Stimulated activated naive B cell treated with anti-CD40 and anti-IgM and Interleukin-4, amounts not matched to agents 10 μg/mL and 1 μg/mL and 100 μg/mL, for 72 hours (primary cell): ENCODE measurements at regions not wholly inside any gene's neighbourhood (a gene's known extent, or its start where the extent isn't known, plus 50 kb on each side); places are given as distances from the start of the nearest gene placed in this dataset.

Source experiments
- ATAC-seq, 2 donors: fragments of 150-1000 bp; cut with Tn5 transposase; replicated peaks; 2 replicates each; pipeline ENCODE4 v1.10.0; 2021; ENCODE audit warnings: moderate library complexity in 1 of 2
- DNase-seq: peaks from one replicate; pipeline ENCODE4 v3.0.0; 2021
- H3K27ac Mint-ChIP-seq: one replicate; pipeline ENCODE4 v1.8.0; 2022; ENCODE audit warnings: mild to moderate bottlenecking, mixed read lengths
- H3K27me3 Mint-ChIP-seq, 2 donors: one replicate each; pipeline ENCODE4 v1.8.0; 2022; ENCODE audit warnings: mixed read lengths in 2 of 2
- H3K36me3 Mint-ChIP-seq, 2 donors: one replicate each; pipeline ENCODE4 v1.8.0; 2022; ENCODE audit warnings: mixed read lengths in 2 of 2, mild to moderate bottlenecking in 1 of 2
- H3K4me1 Mint-ChIP-seq, 2 donors: one replicate each; pipeline ENCODE4 v1.8.0; 2022; ENCODE audit warnings: mixed read lengths in 2 of 2, mild to moderate bottlenecking in 1 of 2
- H3K4me3 Mint-ChIP-seq, 2 donors: one replicate each; pipeline ENCODE4 v1.8.0; 2022; ENCODE audit warnings: mild to moderate bottlenecking in 2 of 2, mixed read lengths in 2 of 2, moderate library complexity in 1 of 2
- H3K9me3 Mint-ChIP-seq, 2 donors: one replicate each; pipeline ENCODE4 v1.8.0; 2022; ENCODE audit warnings: mixed read lengths in 2 of 2, mild to moderate bottlenecking in 1 of 2

DNA sequence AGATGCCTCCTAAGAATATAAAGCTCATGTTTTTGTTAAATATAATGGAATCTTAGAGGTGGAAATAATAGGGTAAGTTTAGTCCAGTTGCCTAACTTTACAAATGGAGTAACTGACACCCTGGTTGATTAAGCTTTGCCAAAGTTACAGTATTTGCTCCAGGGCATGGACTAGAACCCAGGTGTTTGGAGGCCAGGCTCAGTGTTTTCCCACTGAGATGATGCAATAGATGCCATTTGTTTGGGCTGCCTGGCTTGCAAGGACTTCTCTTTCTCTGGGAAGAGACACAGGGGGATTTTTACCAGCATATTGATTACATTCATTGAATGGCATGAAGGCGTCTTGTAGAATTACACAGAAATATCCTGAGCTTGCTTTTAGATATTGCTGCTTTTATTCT is 397.8 kb downstream of the SLC4A3 start:
- H3K4me3 Mint-ChIP-seq: no peak overlapping the region
- H3K36me3 Mint-ChIP-seq: no peaks in the 10 kb centered on the region
- H3K9me3 Mint-ChIP-seq: peaks cover 0 to 5% of the 10 kb centered on the region in 2 donors
- ATAC-seq: no peak
- DNase-seq: no peak
- no peaks in the 10 kb centered on the region for H3K27me3 Mint-ChIP-seq
- H3K4me1 Mint-ChIP-seq: no peaks in the 10 kb centered on the region
- H3K27ac Mint-ChIP-seq: no peak overlapping the region

DNA sequence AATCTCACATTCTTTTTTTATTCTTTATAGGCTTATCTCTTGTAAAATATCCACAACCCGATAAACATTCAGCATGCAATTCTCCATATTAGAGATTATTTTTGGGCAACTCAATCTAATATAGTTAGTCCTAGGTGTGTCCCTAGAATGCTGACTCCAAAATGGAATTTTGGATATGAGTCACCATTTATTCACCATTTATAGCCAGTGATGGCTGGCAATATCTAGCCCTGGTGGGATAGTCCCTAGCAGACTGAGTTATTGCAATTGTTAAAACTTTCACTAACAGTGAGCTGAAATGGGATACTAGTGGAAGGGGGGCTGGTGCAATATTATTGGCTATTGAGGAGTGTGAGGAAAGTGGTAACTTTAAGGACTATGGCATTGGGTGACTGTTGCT is 401.6 kb downstream of the SLC4A3 start:
- no peak for ATAC-seq
- DNase-seq: no peak
- H3K9me3 Mint-ChIP-seq: peaks cover 0 to 5% of the 10 kb centered on the region in 2 donors
- no peaks in the 10 kb centered on the region for H3K4me1 Mint-ChIP-seq
- H3K27ac Mint-ChIP-seq: no peak overlapping the region
- H3K4me3 Mint-ChIP-seq: no peak overlapping the region
- no peaks in the 10 kb centered on the region for H3K27me3 Mint-ChIP-seq
- H3K36me3 Mint-ChIP-seq: no peaks in the 10 kb centered on the region

DNA sequence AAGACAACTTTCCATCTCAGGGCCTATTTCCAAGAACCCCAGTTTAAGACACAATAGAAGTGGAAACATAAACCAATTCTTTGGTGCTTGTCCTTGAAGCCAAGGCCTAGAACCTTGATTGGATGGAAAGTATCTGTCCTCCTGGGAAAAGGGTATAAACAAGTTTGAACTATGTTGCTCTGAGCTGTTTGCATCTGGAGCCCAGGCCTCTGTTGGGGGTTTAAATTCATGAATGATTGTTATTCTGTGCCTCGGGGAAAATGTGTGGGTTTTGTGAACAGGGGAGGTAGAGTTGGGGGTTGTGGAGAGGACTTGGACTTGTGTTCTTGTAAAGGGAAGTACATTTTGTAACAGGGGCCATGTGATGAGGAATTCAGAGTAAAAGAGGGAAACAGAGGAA is 406.1 kb downstream of the SLC4A3 start:
- H3K36me3 Mint-ChIP-seq: no peaks in the 10 kb centered on the region
- DNase-seq (no peak), ATAC-seq (no peak)
- no peak overlapping the region for H3K27ac Mint-ChIP-seq
- H3K4me1 Mint-ChIP-seq: no peaks in the 10 kb centered on the region
- no peaks in the 10 kb centered on the region for H3K27me3 Mint-ChIP-seq
- no peak overlapping the region for H3K4me3 Mint-ChIP-seq
- H3K9me3 Mint-ChIP-seq: peaks cover 0 to 5% of the 10 kb centered on the region in 2 donors

DNA sequence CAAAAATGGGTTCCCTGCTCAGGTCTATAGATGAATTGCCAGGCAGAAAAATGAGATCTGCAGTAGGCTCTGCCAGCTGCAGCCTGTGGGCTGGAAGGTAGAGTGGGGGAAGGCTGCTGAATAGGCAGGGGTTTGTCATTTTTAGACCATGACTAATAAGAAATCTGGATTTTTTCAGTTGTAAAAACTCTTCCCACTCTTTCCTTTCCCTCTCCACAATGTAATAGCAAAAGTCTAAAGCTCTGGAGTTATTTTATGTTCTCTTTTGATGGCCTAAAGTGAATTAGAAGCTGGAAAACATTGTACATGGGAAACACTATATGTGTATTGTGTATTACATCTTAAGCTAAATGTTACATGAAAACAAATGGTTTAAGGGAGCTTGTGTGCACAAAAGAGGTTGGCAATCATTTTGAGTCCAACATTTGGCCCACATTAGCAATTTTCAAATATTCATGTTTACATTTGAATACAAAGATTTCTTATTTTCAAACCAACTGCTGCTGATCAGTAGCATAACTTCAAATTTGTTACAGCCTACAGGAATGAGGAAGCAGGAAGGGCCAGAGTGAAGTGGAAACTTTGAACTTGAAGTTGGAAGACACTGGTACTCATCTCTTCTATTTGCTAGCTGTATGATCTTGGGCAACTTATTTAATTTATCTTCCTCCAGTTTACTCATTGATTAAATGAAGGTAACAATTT is 407.1 kb downstream of the SLC4A3 start:
- H3K27me3 Mint-ChIP-seq: no peaks in the 10 kb centered on the region
- H3K4me3 Mint-ChIP-seq: no peak overlapping the region
- H3K4me1 Mint-ChIP-seq: no peaks in the 10 kb centered on the region
- DNase-seq (no peak), ATAC-seq (no peak)
- no peaks in the 10 kb centered on the region for H3K36me3 Mint-ChIP-seq
- H3K27ac Mint-ChIP-seq: no peak overlapping the region
- H3K9me3 Mint-ChIP-seq: peaks cover 0 to 5% of the 10 kb centered on the region in 2 donors

DNA sequence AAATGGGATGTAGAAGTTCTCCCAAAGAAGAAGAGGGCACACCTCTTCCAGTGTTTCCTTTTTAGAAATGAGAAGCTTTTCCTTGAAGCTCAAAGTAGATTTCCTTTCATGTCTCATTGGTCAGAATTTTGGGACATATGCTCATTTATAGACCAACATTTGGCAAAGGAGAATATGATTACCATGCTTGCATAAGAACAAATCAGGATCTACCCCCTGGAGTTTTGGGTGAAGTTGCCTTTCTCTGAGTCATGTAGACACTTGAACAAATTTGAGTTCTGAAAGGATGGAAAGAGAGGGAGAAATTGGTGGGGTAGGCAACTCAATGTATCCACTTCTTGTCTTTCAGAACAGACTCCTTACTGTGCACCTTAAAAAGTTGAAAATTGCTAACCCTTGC is 409.0 kb downstream of the SLC4A3 start:
- no peak overlapping the region for H3K27ac Mint-ChIP-seq
- H3K36me3 Mint-ChIP-seq: no peaks in the 10 kb centered on the region
- no peak for DNase-seq
- no peak for ATAC-seq
- H3K9me3 Mint-ChIP-seq: peaks cover 0 to 1% of the 10 kb centered on the region in 2 donors
- no peak overlapping the region for H3K4me3 Mint-ChIP-seq
- H3K4me1 Mint-ChIP-seq: no peaks in the 10 kb centered on the region
- no peaks in the 10 kb centered on the region for H3K27me3 Mint-ChIP-seq

DNA sequence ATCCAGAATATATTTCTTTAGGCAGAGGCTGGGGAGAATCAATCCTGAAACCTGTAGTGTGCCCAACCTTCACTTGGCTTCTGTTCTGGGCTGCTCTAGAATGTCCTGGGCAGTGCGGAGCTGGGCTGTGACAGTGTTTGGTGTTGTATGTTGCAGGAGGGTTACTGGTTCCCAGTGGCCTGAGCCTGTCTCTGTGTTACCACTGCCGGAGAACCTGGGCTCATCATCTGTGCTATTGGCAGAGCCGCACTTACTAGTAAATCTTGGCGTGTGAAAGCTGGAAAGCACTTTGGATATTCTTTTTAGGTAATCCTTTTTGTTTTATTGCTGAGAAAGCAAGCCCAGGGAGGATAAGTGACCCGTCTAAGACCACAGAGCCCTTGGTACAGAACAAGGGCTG is 412.9 kb downstream of the SLC4A3 start:
- H3K36me3 Mint-ChIP-seq: no peaks in the 10 kb centered on the region
- no peaks in the 10 kb centered on the region for H3K4me1 Mint-ChIP-seq
- no peaks in the 10 kb centered on the region for H3K9me3 Mint-ChIP-seq
- DNase-seq (no peak), ATAC-seq (no peak)
- H3K27ac Mint-ChIP-seq: no peak overlapping the region
- H3K4me3 Mint-ChIP-seq: no peak overlapping the region
- peaks cover 0 to 8% of the 10 kb centered on the region in 2 donors for H3K27me3 Mint-ChIP-seq

DNA sequence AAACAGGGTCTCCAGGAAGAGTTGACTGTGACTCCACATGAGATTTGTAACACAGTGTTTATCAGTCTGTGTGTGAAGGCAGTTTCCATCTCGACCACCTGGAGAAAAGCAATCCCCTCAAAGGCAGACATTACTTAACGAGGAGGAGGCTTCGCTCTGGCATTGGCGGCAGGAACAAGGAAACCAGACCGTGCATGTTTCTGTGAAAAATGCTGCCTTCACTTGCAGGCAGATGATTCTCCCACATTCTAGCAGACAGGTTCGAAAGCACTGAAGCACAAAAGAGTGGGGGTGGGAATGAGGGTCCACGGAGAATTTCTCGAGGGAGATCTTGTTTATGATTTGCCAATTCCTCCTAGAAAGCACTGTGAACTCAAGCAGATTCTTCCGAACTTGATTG is 414.0 kb downstream of the SLC4A3 start:
- no peak for ATAC-seq
- Mint-ChIP-seq H3K4me1 (no peaks in the 10 kb centered on the region), H3K4me3 (no peak overlapping the region), H3K27me3 (peaks cover 0 to 8% of the 10 kb centered on the region in 2 donors), H3K36me3 (no peaks in the 10 kb centered on the region), H3K9me3 (no peaks in the 10 kb centered on the region), H3K27ac (no peak overlapping the region)
- DNase-seq: no peak

DNA sequence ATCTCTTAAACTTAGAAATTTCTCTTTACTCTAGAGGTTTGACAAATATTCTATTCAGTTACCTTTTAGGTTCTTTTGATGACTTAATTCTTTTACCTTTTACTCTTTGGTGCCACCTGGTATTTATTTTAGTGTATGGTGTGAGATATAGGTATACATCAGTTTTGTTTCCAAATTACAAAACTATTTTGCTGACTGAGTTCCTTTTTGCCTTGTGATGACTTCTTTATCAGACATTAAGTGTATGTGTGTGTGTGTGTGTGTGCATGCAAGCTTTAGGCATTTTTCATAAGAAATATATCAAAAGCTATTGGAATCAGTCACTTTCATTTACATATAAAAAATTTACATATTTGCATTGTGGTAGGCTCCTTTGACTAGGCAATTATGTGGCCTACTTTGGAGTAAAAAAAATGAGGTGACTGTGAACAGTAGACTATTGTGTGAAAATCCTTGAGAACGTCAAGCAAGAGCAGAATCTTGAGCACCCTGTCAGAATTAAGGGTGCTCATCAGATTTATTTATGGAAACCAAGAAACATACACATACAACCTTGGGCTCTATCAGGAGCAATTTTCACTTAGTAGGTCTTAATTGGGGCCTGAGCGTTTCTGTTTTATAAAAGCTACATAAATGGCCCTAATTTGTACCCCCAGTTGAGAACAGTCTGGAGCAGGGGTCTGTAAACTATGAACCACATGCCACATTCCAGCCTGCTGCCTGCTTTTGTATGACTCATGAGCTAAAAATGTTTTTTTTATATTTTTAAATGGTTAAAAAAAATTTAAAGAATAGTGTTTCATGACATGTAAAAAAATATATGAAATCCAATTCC is 415.9 kb downstream of the SLC4A3 start:
- H3K36me3 Mint-ChIP-seq: no peaks in the 10 kb centered on the region
- H3K4me3 Mint-ChIP-seq: no peak overlapping the region
- H3K9me3 Mint-ChIP-seq: no peaks in the 10 kb centered on the region
- H3K27me3 Mint-ChIP-seq: peaks cover 0 to 8% of the 10 kb centered on the region in 2 donors
- H3K4me1 Mint-ChIP-seq: no peaks in the 10 kb centered on the region
- DNase-seq (no peak), ATAC-seq (no peak)
- H3K27ac Mint-ChIP-seq: no peak overlapping the region

DNA sequence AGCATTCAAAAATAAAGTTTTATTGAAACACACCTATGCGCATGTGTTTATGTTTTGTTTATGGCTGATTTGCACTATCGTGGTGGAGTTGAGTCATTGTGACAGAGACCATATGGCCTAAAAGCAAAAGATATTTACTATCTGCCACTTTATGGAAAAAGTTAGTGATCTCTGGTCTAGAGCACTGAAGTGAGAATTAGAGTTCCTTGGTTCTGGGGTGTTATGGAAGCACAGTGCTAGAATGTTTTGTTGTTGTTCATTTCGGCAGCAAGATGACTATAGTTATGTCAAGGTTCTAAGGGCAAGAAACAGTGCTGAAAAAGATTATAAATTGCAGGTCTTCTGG is 416.5 kb downstream of the SLC4A3 start:
- H3K4me1 Mint-ChIP-seq: no peaks in the 10 kb centered on the region
- ATAC-seq (no peak), DNase-seq (no peak)
- no peaks in the 10 kb centered on the region for H3K36me3 Mint-ChIP-seq
- no peaks in the 10 kb centered on the region for H3K9me3 Mint-ChIP-seq
- H3K4me3 Mint-ChIP-seq: no peak overlapping the region
- peaks cover 0 to 8% of the 10 kb centered on the region in 2 donors for H3K27me3 Mint-ChIP-seq
- H3K27ac Mint-ChIP-seq: no peak overlapping the region

DNA sequence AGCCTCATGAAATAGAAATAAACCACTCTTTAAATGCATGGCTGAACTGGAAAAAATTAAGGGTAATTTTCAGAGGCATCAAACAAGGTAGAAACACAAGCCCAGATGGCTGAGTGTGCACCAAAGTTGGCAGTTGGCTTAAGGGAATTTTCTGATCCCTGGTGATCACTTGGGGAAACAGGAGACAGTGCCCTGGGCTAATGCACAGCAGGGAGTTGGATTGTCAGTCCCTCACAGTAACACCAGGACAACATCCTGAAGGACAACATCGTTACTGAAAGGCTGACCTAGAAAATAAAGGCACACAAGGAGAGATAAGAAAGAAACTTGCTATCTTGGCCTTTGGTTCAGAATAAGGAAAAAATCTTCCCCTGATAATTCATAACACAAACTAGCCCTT is 417.0 kb downstream of the SLC4A3 start:
- peaks cover 0 to 8% of the 10 kb centered on the region in 2 donors for H3K27me3 Mint-ChIP-seq
- no peaks in the 10 kb centered on the region for H3K9me3 Mint-ChIP-seq
- no peaks in the 10 kb centered on the region for H3K4me1 Mint-ChIP-seq
- H3K36me3 Mint-ChIP-seq: no peaks in the 10 kb centered on the region
- no peak for DNase-seq
- no peak for ATAC-seq
- no peak overlapping the region for H3K4me3 Mint-ChIP-seq
- H3K27ac Mint-ChIP-seq: no peak overlapping the region

DNA sequence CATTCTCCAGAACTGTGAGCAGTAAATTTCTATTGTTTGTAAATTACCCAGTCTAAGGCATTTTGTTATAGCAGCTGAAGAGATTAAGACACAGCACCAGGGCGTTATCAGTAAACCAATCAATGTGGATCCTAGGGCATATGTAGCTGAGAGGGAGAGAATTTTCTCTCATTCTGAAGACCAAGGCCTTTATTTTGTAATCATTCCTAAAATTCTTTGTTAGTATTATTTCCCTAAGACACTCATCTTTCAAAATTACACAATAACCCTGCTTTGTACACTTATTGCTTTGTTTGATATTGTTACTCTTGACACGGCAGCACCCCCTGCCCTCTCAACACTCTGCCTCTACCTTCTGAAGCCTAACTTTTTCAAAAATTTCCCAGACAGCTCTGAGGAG is 419.1 kb downstream of the SLC4A3 start:
- Mint-ChIP-seq H3K27me3 (peaks cover 0 to 8% of the 10 kb centered on the region in 2 donors), H3K9me3 (no peaks in the 10 kb centered on the region), H3K4me3 (no peak overlapping the region), H3K36me3 (no peaks in the 10 kb centered on the region), H3K27ac (no peak overlapping the region), H3K4me1 (no peaks in the 10 kb centered on the region)
- ATAC-seq (no peak), DNase-seq (no peak)

DNA sequence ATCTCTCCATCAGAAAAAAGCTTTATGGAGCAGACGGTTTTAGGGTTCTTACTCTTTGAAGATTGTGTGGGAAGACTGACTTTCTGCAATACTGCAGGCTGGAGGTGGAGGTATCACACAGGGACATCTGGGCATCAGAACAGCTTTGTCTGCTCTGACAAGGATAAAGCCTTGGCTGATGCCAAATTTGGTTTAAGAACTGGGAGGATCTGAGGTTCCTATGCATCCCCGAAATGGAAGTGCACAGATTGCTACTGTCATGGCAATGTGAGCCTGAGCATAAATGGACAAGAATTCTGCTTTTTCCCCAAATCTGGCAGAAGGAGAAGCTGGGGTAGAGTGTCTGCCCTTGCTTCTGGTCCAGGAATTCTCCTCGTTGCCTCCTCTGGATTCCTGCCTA is 424.3 kb downstream of the SLC4A3 start:
- no peak overlapping the region for H3K27ac Mint-ChIP-seq
- H3K36me3 Mint-ChIP-seq: no peaks in the 10 kb centered on the region
- no peak for DNase-seq
- no peaks in the 10 kb centered on the region for H3K27me3 Mint-ChIP-seq
- H3K4me1 Mint-ChIP-seq: no peaks in the 10 kb centered on the region
- no peak overlapping the region for H3K4me3 Mint-ChIP-seq
- ATAC-seq: no peak
- peaks cover 7 to 10% of the 10 kb centered on the region in 2 donors for H3K9me3 Mint-ChIP-seq

DNA sequence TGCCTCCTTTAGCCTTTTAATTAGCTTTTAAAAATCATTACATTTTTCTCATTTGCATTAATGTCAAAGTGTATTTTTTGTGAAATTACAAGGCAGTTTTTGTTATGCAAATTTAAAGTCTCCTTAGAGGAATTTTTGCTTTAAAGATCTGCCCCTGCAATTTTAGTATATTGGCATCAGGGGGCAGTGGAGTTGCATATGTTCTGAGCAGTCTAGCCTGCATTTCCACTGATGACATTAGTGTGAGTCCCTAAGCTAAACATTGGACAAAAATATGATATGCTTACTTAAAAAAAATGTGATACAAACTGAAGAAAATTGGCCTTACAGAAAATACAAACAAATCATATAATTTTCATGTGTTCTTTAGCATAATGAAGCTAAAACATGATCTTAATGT is 426.5 kb downstream of the SLC4A3 start:
- DNase-seq: no peak
- Mint-ChIP-seq H3K27ac (no peak overlapping the region), H3K4me3 (no peak overlapping the region)

DNA sequence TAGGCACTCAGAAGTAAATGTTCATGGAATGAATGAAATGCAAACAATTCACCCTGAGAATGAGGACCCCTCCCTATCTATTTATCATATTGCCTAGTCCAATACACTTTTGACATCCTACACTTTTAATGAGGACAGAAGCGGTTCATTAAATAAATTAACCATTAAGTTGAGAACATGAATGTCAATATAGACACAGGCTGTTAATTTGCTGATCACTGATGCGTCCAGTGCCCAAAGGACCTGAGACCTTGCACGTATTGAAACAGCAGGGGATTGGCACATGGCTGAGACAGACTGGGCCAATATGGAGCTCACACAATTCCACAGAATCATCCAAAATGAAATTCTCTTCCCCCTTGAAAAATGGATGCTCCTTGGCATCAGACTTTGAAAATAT is 430.0 kb downstream of the SLC4A3 start:
- H3K9me3 Mint-ChIP-seq: peaks cover 7 to 10% of the 10 kb centered on the region in 2 donors
- DNase-seq (no peak), ATAC-seq (no peak)
- H3K4me1 Mint-ChIP-seq: no peaks in the 10 kb centered on the region
- no peak overlapping the region for H3K27ac Mint-ChIP-seq
- no peaks in the 10 kb centered on the region for H3K36me3 Mint-ChIP-seq
- H3K4me3 Mint-ChIP-seq: no peak overlapping the region
- H3K27me3 Mint-ChIP-seq: no peaks in the 10 kb centered on the region

More for the DNA sequence above, 426.5 kb downstream of the SLC4A3 start:
- no peak for ATAC-seq
- peaks cover 7 to 10% of the 10 kb centered on the region in 2 donors for H3K9me3 Mint-ChIP-seq
- no peaks in the 10 kb centered on the region for H3K36me3 Mint-ChIP-seq
- H3K27me3 Mint-ChIP-seq: no peaks in the 10 kb centered on the region
- no peaks in the 10 kb centered on the region for H3K4me1 Mint-ChIP-seq

DNA sequence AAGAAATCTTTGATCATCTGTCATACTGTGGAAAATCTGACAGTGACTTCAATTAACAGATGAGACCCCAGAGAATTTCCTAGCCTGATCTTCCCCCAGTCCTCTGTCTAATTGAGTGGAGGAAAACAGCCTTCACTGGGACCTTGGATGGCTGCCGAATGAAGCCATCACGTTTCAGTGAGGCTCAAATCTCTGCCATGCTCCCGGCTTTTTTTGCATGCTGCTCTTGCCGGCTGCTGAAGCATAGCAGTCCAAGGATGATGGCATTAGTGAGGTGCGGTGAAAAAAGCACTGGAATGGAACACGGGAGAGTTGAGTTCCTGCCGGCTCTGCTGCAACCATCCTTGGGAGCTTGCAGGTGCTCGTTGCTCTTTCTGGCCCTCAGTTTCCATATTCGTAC is 430.5 kb downstream of the SLC4A3 start:
- H3K27ac Mint-ChIP-seq: no peak overlapping the region

More for the DNA sequence above, 430.5 kb downstream of the SLC4A3 start:
- ATAC-seq: no peak
- H3K9me3 Mint-ChIP-seq: peaks cover 7 to 10% of the 10 kb centered on the region in 2 donors
- DNase-seq: no peak
- H3K4me1 Mint-ChIP-seq: no peaks in the 10 kb centered on the region
- no peak overlapping the region for H3K4me3 Mint-ChIP-seq
- no peaks in the 10 kb centered on the region for H3K27me3 Mint-ChIP-seq
- no peaks in the 10 kb centered on the region for H3K36me3 Mint-ChIP-seq
